Esophagus muscularis mucosa (tissue), 4 donors: ENCODE measurements at regions not wholly inside any gene's neighbourhood (a gene's known extent, or its start where the extent isn't known, plus 50 kb on each side); places are given as distances from the start of the nearest gene placed in this dataset.

Experiments
- DNase-seq: peaks from one replicate; pipeline ENCODE4 v3.0.0-alpha.2; 2017; ENCODE audit errors: extremely low spot score
- H3K27ac ChIP-seq, 4 donors: fragments of 200-600 bp; sonication (generic); replicated peaks in 1 of 4; 1 replicate in 3 of 4; 2 replicates in 1 of 4; pipeline ENCODE4 v1.5.1; 2016 to 2019; ENCODE audit warnings: mild to moderate bottlenecking in 1 of 4
- H3K27me3 ChIP-seq, 4 donors: fragments of 200-600 bp; sonication (generic); one replicate each; pipeline versions ENCODE4 v1.5.1 to v1.6.0; 2016 to 2019
- H3K36me3 ChIP-seq, 4 donors: fragments of 200-600 bp; sonication (generic); one replicate each; pipeline ENCODE4 v1.5.1; 2016 to 2019
- H3K4me1 ChIP-seq, 4 donors: fragments of 200-600 bp; sonication (generic); one replicate each; pipeline ENCODE4 v1.5.1; 2016 to 2019
- H3K4me3 ChIP-seq, 4 donors: fragments of 200-600 bp; sonication (generic); 1 replicate in 2 of 4; 2 replicates in 2 of 4; pipeline ENCODE4 v1.5.1; 2016 to 2019; ENCODE audit warnings: mild to moderate bottlenecking in 4 of 4, moderate library complexity in 1 of 4
- H3K9me3 ChIP-seq, 4 donors: fragments of 200-600 bp; sonication (generic); 1 replicate in 3 of 4; 2 replicates in 1 of 4; pipeline ENCODE4 v1.5.1; 2016 to 2019
- EP300 ChIP-seq: sonication (generic); formaldehyde crosslinking; IDR thresholded peaks from one replicate; pipeline ENCODE4 v1.6.1; 2017; ENCODE audit warnings: antibody characterized with exemption
- POLR2A ChIP-seq: fragments of 450-650 bp; IDR thresholded peaks from one replicate; pipeline ENCODE4 v1.6.1; 2017; ENCODE audit warnings: antibody characterized with exemption, moderate library complexity, mild to moderate bottlenecking, low read depth
- POLR2AphosphoS5 ChIP-seq, 2 donors: sonication (generic); formaldehyde crosslinking; IDR thresholded peaks; one replicate each; pipeline ENCODE4 v1.6.1; 2017; ENCODE audit warnings: antibody characterized with exemption in 2 of 2
- WGBS: methylation state at CpG from one replicate; pipeline ENCODE4 v1.1.5; 2018; 5-methylcytosine and 5-hydroxymethylcytosine counted together
- intact Hi-C: fragments of 100-400 bp; cut with DNase I; formaldehyde crosslinking; loops from one replicate; pipeline ENCODE4 v1.15.1; 2023
- TF ChIP-seq, protein P1 (sequence below), 3 experiments: fragments of 200-600 bp in 2 of 3; fragments of 450-650 bp in 1 of 3; sonication (generic) in 2 of 3; IDR thresholded peaks; one replicate each; pipeline ENCODE4 v1.5.1; 2017 to 2019; ENCODE audit warnings: antibody characterized with exemption in 3 of 3, mild to moderate bottlenecking in 2 of 3, moderate library complexity in 1 of 3

DNA sequence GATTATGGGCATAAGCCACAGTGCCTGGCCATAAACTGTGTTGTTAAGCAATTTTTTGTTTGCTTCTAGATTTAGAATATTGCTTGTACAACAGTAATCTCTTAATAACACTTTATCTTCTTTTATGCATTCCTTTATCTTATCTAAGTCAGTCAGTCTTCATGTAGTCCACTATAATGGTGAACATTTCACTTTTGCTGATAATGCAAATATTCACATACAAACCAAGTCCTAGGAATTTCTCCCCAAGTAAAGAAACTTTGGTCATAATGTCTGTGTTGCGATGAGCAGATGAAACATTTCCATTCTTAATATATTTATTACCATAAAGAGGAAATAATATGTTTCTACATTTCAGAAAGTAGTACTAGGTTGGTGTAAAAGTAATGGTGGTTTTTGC, 765.8 kb upstream of the ARRDC4 start:
- intact Hi-C loops: no loop called here
- Histone ChIP-seq H3K27ac (no peak overlapping the region), H3K4me1 (no peaks in the 10 kb centered on the region), H3K36me3 (no peaks in the 10 kb centered on the region), H3K9me3 (peaks cover 0 to 3% (median 0%) of the 10 kb centered on the region in 4 donors), H3K4me3 (no peak overlapping the region), H3K27me3 (no peaks in the 10 kb centered on the region)
- 93% methylated on average over 1 of the region's 1 CpG for WGBS
- TF ChIP-seq, protein P1, sequence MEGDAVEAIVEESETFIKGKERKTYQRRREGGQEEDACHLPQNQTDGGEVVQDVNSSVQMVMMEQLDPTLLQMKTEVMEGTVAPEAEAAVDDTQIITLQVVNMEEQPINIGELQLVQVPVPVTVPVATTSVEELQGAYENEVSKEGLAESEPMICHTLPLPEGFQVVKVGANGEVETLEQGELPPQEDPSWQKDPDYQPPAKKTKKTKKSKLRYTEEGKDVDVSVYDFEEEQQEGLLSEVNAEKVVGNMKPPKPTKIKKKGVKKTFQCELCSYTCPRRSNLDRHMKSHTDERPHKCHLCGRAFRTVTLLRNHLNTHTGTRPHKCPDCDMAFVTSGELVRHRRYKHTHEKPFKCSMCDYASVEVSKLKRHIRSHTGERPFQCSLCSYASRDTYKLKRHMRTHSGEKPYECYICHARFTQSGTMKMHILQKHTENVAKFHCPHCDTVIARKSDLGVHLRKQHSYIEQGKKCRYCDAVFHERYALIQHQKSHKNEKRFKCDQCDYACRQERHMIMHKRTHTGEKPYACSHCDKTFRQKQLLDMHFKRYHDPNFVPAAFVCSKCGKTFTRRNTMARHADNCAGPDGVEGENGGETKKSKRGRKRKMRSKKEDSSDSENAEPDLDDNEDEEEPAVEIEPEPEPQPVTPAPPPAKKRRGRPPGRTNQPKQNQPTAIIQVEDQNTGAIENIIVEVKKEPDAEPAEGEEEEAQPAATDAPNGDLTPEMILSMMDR (IDR thresholded peaks at IDR 0.05): no peak
- TF ChIP-seq EP300 (no peak), POLR2A (no peak), POLR2AphosphoS5 (IDR thresholded peaks at IDR 0.05) (no peak)
- DNase-seq: no peak

DNA sequence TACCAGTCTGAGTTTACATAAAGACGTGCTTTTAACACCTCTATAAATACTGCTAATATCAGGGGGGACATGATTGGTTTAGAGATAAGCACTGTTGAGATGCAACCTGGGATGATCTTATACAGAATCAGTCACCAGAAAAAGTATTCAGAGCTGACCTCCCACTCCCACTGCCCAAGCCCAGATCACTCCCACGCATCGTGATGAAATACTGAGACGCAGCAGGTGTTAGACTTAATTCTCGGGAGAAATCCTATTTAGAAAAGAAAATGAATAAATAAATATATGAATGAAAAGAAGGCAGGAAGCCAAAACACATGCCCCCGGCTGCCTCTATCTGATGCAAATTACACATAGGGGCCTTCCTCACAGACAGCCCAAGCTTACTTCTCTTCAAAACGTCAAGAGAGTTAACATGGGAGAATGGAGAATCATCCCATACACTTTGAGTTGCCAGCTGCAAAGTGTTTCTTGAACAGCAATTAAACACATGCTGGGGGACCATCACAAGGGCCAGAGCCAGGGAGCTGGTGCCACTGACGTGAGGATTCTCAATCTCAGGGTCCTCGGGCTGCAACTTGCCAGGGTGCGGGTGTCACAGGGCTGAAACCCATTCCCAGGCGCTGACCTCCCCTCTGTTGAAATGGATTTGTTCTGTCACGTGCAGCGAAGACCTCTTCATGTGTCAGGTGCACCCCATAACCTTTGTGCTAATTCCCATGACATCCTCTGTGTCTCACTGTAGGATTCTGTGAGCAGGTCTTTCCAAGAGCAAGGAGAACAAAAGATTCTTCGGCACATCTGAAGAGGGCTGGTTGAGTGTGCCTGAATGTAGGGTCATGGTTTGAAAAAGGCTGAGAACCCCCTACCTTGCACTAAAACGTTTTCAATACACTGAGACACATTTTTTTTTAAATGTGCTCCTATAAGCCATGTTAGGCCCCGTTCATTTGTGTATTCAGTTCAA, 764.2 kb upstream of the ARRDC4 start:
- Histone ChIP-seq H3K9me3 (peaks cover 0 to under 1% (median 0%) of the 10 kb centered on the region in 4 donors), H3K36me3 (no peaks in the 10 kb centered on the region), H3K4me1 (no peaks in the 10 kb centered on the region), H3K27me3 (no peaks in the 10 kb centered on the region), H3K27ac (no peak overlapping the region), H3K4me3 (no peak overlapping the region)
- WGBS: 55% methylated on average over 14 of the region's 16 CpGs
- no peak for TF ChIP-seq EP300
- TF ChIP-seq, protein P1 (IDR thresholded peaks at IDR 0.05): no peak
- TF ChIP-seq POLR2AphosphoS5 (IDR thresholded peaks at IDR 0.05): no peak
- TF ChIP-seq POLR2A: no peak
- no peak for DNase-seq
- intact Hi-C loops: no loop called here

DNA sequence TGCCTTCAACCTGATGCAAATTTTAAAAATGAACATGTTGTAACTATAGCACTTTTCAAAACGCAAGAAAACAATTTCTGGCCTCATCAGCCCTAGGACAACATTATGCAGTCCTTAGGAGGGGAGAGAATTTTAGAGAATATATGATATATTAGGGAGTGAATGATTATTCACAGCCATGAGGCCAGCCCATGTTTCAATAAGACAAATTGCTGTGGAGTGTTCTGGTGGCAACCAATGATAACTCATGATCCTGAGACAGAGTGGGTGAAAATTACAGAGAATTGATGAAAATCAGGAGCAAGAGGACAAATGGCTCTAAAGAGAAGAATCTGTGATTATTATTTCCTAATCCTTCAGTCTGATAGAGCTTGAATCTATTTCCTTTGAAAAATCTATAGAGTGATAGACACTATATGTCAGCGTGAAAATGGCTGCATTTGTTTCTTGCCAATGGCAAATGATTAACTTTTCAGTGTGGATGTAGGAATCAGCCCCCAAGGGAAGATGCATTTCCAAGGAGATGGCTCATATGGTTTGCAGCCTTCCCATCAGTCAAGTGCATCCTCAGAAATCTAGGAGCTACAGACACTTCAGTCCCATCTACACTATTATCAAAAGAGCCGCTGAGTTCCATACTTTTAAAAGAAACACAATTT, 761.0 kb upstream of the ARRDC4 start:
- Histone ChIP-seq H3K4me3 (no peak overlapping the region), H3K27me3 (no peaks in the 10 kb centered on the region), H3K36me3 (no peaks in the 10 kb centered on the region), H3K27ac (no peak overlapping the region), H3K9me3 (no peaks in the 10 kb centered on the region), H3K4me1 (no peaks in the 10 kb centered on the region)
- 92% methylated on average over 3 of the region's 3 CpGs for WGBS
- no peak for DNase-seq
- TF ChIP-seq EP300 (no peak), POLR2A (no peak), POLR2AphosphoS5 (IDR thresholded peaks at IDR 0.05) (no peak)
- TF ChIP-seq, protein P1 (IDR thresholded peaks at IDR 0.05): no peak
- intact Hi-C loops: no loop called here

DNA sequence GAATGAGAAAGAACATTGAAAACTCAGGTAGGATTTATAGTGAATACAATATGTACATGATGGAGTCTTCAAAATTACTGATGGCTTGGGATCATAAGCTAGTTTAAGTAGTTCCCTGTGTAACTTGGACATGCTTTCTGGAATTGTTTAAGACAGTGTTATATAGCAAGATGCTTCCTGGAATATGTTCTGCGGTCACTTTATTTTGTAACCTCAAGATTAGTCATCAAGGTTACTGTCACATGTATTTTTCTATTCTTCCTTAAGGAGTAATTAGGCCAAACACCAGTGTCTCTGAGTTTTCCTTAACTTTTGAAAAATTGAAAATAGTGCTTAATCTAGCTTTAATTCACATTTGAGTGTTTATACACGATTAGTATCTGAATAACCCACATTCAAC, 760.3 kb upstream of the ARRDC4 start:
- 92% methylated on average over 2 of the region's 2 CpGs for WGBS
- intact Hi-C loops: no loop called here

More for the DNA sequence above, 760.3 kb upstream of the ARRDC4 start:
- DNase-seq: no peak
- Histone ChIP-seq H3K4me1 (no peaks in the 10 kb centered on the region), H3K4me3 (no peak overlapping the region), H3K36me3 (no peaks in the 10 kb centered on the region), H3K27ac (no peak overlapping the region), H3K9me3 (no peaks in the 10 kb centered on the region), H3K27me3 (no peaks in the 10 kb centered on the region)
- TF ChIP-seq POLR2A (no peak), EP300 (no peak), POLR2AphosphoS5 (IDR thresholded peaks at IDR 0.05) (no peak)
- TF ChIP-seq, protein P1 (IDR thresholded peaks at IDR 0.05): no peak
